Neutrophil (primary cell): ENCODE measurements at regions not wholly inside any gene's neighbourhood (a gene's known extent, or its start where the extent isn't known, plus 50 kb on each side); places are given as distances from the start of the nearest gene placed in this dataset.

Source experiments
- H3K27ac ChIP-seq: fragments of 200-600 bp; sonication (generic); 2 replicates; pipeline ENCODE4 v1.5.1; 2016; ENCODE audit warnings: mild to moderate bottlenecking, moderate library complexity
- H3K27me3 ChIP-seq: fragments of 200-600 bp; sonication (generic); 2 replicates; pipeline ENCODE4 v1.6.0; 2016; ENCODE audit warnings: mild to moderate bottlenecking
- H3K36me3 ChIP-seq: fragments of 200-600 bp; sonication (generic); 2 replicates; pipeline ENCODE4 v1.5.1; 2017
- H3K4me1 ChIP-seq, 2 experiments: fragments of 200-600 bp in 1 of 2; sonication (generic) in 1 of 2; 1 replicate in 1 of 2; 2 replicates in 1 of 2; pipeline versions ENCODE4 v1.5.1 to v1.6.1; 2013 to 2016; ENCODE audit warnings: low read depth in 1 of 2, low read length in 1 of 2, mild to moderate bottlenecking in 1 of 2, moderate library complexity in 1 of 2; ENCODE audit not compliant: control insufficient read depth in 1 of 2, insufficient read depth in 1 of 2
- H3K4me3 ChIP-seq, 2 experiments: fragments of 200-600 bp in 1 of 2; sonication (generic) in 1 of 2; 1 replicate in 1 of 2; 2 replicates in 1 of 2; pipeline ENCODE4 v1.5.1; 2013 to 2016; ENCODE audit warnings: low read depth in 1 of 2, low read length in 1 of 2, mild to moderate bottlenecking in 1 of 2, moderate library complexity in 1 of 2
- H3K9me3 ChIP-seq: fragments of 200-600 bp; sonication (generic); 2 replicates; pipeline ENCODE4 v1.5.1; 2016
- TF ChIP-seq, protein P1 (sequence below): fragments of 200-600 bp; sonication (generic); IDR thresholded peaks from 2 replicates; pipeline ENCODE4 v1.5.1; 2016; ENCODE audit warnings: antibody characterized with exemption

DNA sequence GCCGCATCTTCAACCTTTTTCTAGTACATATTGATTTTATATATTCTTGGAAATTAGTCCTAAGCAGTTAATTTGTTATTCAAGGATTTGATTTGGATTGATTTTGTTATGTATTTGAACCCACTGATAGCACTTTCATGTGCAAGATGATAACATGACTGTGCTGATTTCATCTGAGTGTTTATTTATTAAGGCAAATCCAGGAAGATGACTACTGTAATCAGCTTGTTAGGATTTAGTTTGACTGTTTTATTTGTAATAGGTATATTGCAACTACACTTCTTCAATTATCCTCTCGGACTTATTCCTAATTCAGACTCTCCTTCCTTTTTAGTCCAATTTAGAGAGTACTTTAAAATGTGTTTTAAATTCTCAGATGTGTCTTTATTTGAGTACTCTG lies 75.1 kb upstream of the PRKG1 start:
- Histone ChIP-seq H3K36me3 (no peaks in the 10 kb centered on the region), H3K4me3 (no peak overlapping the region), H3K27me3 (peaks cover 54% of the 10 kb centered on the region), H3K9me3 (no peaks in the 10 kb centered on the region), H3K4me1 (no peaks in the 10 kb centered on the region), H3K27ac (no peak overlapping the region)
- TF ChIP-seq, protein P1, sequence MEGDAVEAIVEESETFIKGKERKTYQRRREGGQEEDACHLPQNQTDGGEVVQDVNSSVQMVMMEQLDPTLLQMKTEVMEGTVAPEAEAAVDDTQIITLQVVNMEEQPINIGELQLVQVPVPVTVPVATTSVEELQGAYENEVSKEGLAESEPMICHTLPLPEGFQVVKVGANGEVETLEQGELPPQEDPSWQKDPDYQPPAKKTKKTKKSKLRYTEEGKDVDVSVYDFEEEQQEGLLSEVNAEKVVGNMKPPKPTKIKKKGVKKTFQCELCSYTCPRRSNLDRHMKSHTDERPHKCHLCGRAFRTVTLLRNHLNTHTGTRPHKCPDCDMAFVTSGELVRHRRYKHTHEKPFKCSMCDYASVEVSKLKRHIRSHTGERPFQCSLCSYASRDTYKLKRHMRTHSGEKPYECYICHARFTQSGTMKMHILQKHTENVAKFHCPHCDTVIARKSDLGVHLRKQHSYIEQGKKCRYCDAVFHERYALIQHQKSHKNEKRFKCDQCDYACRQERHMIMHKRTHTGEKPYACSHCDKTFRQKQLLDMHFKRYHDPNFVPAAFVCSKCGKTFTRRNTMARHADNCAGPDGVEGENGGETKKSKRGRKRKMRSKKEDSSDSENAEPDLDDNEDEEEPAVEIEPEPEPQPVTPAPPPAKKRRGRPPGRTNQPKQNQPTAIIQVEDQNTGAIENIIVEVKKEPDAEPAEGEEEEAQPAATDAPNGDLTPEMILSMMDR, result no peak

DNA sequence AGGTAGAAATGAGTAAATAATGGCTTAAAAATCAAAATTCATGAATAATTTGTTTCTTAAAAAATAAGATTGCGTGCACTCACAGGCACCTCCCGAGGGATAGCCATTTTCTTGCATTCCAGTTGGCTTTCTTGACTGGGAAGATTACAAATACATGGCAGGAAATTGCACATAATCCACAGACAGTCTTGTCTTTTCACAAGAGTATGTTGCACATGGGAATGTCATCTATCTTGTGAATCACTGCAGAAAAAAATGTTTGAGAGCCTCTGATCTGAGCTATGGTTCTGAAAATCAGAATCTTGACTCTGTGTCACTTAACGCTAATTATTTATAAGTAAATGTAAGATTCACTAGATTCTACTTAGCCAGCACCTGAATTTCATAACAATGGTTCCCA lies 74.1 kb upstream of the PRKG1 start:
- Histone ChIP-seq H3K9me3 (no peaks in the 10 kb centered on the region), H3K27ac (no peak overlapping the region), H3K36me3 (no peaks in the 10 kb centered on the region), H3K4me1 (no peaks in the 10 kb centered on the region), H3K4me3 (no peak overlapping the region), H3K27me3 (peaks cover 44% of the 10 kb centered on the region)
- TF ChIP-seq, protein P1, result no peak

DNA sequence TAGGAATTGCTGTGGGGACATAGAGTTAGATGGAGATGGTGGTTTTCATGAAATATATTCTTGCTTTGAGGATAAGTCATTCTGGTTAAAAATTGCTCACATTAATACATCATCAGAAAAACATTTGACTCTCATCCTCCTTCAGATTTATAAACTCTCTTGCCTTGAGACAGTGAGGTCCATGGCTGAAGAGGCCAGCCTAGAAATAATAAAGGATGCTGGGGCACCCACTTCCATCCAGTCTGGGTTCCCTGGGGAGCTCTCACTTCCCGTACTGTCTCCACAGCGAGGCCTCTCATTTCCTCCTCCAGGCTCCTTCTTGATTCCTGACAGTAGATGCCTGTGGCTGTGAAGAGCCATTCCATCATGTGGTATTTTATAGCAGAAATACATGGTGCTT lies 73.3 kb upstream of the PRKG1 start:
- H3K36me3 ChIP-seq, result no peaks in the 10 kb centered on the region
- no peak overlapping the region for H3K27ac ChIP-seq
- no peaks in the 10 kb centered on the region for H3K9me3 ChIP-seq
- TF ChIP-seq, protein P1, result no peak
- H3K4me3 ChIP-seq, result no peak overlapping the region
- peaks cover 36% of the 10 kb centered on the region for H3K27me3 ChIP-seq
- H3K4me1 ChIP-seq, result no peaks in the 10 kb centered on the region

DNA sequence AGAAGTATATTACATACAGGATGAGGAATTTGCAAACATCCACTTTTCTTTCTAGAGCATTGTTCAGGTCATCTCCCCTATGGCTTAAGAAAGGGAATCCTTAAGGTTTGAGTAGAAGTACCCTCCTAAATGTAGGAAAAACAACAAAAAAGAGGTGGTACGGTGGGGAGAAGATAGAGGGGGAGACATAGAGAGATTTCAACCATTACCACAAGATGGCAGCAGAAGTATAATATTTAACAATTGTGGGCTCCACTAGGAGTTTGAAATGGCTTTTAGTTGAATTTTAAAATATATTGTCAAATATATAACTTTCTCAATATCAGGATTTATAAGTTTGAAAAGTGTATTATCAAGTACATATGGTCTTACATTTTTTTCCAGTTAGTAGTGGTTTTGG lies 72.7 kb upstream of the PRKG1 start:
- peaks cover 32% of the 10 kb centered on the region for H3K27me3 ChIP-seq

DNA sequence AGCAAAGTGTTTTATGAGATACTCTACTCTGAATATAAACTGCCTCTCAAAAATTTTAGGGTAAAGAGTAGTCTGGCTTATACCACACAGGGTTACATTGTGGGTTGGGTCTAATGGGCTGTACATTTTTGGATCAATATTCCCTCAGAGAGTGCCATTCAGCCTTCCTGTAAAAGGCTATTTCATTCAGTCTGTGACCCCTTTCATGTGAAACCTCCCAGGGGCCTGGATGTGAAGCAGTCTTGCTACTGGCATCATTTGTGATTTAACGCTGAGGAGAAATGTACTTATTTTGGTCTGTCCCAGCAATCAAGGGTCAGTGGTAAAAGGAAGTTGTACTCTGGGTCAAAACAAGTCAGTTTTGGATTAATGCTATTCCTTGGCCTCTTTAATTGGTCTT lies 71.8 kb upstream of the PRKG1 start:
- H3K36me3 ChIP-seq, result no peaks in the 10 kb centered on the region
- no peak overlapping the region for H3K4me3 ChIP-seq
- peaks cover 24% of the 10 kb centered on the region for H3K27me3 ChIP-seq
- H3K4me1 ChIP-seq, result no peaks in the 10 kb centered on the region
- TF ChIP-seq, protein P1, result no peak
- no peak overlapping the region for H3K27ac ChIP-seq
- H3K9me3 ChIP-seq, result no peaks in the 10 kb centered on the region

More for the DNA sequence above, 72.7 kb upstream of the PRKG1 start:
- Histone ChIP-seq H3K4me1 (no peaks in the 10 kb centered on the region), H3K27ac (no peak overlapping the region), H3K4me3 (no peak overlapping the region), H3K36me3 (no peaks in the 10 kb centered on the region), H3K9me3 (no peaks in the 10 kb centered on the region)
- TF ChIP-seq, protein P1, result no peak

DNA sequence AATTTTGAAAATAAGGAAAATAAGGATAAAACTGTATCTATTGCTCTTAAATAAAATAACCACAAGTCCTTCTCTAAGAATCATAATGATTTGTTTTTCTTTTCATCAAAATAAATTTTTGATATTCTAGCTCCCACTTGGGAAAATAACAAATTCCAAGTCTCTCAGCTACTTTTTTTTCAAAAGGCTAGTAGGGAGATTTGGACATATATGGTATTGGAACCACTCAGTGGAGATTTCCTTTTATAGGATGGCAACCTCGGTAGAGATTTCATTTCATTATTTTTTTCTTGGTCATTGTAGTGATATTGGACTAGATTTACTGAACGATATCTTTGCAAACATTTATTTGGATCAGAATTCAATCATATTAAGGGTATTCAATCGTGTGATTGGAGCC lies 69.5 kb upstream of the PRKG1 start:
- Histone ChIP-seq H3K27ac (no peak overlapping the region), H3K9me3 (no peaks in the 10 kb centered on the region), H3K4me3 (no peak overlapping the region), H3K27me3 (peaks cover 13% of the 10 kb centered on the region), H3K4me1 (no peaks in the 10 kb centered on the region), H3K36me3 (no peaks in the 10 kb centered on the region)
- TF ChIP-seq, protein P1, result no peak
